Inflammatory macrophage treated with lipopolysaccharide for 4 hours (primary cell): ENCODE measurements at regions not wholly inside any gene's neighbourhood (a gene's known extent, or its start where the extent isn't known, plus 50 kb on each side); places are given as distances from the start of the nearest gene placed in this dataset.

Source experiments
- DNase-seq: peaks from one replicate; pipeline ENCODE4 v3.0.0-alpha.2; 2020

DNA sequence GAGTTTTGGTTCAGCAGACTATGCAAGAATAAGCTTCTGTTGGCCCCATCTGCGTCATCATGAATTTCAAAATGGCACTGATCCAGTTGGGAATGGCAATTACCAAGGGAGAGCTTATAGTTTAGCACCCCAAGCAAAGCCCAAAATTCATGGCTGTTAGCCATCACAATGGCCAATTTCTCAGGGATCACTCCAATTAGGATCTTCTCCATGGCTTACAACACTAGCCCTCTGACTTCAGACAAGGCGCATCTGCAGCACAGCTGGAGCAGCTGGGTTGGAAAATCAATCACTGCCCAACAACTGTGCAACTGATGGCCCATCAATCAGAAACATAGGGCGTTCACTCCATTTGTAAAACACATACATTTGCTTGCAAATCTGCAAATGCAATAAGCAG is 273.6 kb downstream of the SRBD1 start:
- no peak for DNase-seq

- DNase-seq = no peak
These were observed 276.9 kb downstream of the SRBD1 start for GRCh38 chr2:45334205-45334604.

GRCh38 chr2:45332567-45332966 is 278.5 kb downstream of the SRBD1 start:
- DNase-seq = no peak

DNA sequence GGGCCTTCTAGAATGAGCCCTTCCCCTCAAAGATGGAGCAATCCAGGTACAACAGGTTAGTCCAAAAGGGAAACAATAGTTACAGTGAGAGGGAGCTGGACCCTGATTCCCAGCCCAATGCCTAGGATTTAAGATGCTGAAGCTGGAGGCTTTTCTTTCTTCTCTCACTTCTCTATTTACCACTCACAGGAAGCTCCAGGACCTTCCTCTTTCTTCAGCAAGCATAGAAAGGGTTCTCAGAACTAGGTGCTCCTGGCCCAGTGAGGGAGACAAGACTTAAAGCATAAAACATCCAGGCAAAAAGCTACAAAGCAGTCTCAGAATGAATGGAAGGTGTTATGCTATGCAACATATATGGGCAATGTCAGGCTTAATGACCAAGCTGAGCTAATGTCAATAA is 279.0 kb downstream of the SRBD1 start:
- DNase-seq = peak; percentile 7

DNA sequence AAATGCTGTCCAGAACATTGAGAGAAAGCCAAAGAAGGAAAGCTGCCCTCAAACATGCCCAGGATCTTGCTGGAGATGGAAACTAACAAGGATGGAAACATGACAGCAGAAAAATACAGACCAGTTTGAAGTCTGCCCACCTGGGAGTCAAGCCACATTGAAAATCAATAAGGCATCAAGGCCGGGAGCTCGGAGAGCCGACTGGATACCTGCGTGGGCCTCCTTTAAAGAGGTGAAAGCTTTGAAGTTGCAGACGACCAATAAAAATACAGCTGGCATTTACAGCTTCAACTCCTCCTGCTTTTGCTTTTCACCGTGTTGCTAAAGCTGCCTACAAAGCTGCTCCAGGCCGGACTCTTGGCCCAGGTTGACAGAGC is 279.7 kb downstream of the SRBD1 start:
- DNase-seq = no peak

DNA sequence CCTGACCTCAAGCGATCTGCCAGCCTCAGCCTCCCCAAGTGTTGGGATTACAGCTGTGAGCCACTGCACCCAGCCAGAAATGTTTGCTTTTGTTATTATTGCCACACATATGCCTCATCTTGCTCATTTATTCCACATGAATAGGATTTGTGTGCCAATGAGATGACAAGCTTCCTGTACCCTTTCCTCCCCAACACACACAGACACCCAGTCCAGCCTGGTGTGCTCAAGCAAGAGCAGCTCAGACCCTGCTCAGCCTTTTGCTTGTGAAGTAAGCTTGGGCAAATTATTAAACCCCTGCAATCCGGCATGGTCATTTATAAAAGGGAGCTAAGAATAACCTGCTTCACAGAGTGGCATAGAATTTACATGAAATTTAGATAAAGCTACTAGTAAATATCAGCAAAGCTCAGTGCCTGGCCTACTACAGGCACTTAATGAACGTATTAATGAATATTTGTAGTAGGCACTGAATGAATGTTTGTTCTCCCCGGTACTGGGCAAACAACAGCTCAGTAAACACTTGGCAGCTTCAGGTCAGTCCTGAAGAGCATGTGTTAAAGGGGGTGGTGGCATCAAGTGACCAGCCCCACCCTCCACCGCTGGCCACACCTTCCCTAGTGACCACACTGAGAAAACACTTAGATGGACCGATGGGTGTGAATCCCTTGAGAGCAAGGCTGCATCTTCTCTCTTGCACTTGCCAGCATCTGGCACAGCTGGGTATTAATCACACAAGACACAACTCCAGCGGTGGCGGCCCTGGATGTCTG is 280.2 kb downstream of the SRBD1 start:
- no peak for DNase-seq

GRCh38 chr2:45330108-45330507 is 281.0 kb downstream of the SRBD1 start:
- DNase-seq = no peak

DNA sequence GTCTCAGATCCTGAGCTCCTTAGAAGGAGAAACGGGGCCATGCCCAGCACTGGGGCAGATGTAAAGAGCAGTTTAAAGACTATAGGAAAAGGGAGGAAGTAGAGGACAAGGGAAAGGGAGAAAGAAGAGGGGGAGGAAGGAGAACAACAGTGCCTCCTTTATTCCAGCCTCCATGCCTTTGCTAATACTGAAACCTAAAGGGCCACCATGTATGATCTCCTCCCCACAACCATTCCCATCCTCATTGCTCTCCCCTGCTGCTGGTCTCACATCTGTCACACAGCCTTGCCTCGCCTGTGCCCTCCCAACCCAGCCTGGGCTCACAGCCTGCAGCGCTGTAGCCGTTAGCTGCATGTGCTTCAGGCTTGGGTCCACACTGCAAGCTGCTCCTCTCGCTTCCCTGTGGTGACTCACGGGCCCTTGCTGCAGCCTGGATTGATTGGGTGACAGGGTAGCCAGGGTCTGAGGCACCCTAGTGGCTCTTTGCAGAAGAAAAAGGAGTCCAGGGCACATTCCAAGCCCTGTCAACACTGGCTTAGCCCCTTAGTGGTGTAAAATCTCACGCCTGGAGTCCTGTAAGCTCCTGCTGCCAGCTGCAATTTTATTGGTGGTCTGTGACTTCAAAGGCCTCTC is 281.9 kb downstream of the SRBD1 start:
- DNase-seq = no peak

- no peak for DNase-seq
These were observed 282.7 kb downstream of the SRBD1 start for GRCh38 chr2:45328264-45328870.

GRCh38 chr2:45323344-45323743 is 287.7 kb downstream of the SRBD1 start:
- no peak for DNase-seq

- DNase-seq = no peak
These were observed 290.1 kb downstream of the SRBD1 start for GRCh38 chr2:45320956-45321355.

DNA sequence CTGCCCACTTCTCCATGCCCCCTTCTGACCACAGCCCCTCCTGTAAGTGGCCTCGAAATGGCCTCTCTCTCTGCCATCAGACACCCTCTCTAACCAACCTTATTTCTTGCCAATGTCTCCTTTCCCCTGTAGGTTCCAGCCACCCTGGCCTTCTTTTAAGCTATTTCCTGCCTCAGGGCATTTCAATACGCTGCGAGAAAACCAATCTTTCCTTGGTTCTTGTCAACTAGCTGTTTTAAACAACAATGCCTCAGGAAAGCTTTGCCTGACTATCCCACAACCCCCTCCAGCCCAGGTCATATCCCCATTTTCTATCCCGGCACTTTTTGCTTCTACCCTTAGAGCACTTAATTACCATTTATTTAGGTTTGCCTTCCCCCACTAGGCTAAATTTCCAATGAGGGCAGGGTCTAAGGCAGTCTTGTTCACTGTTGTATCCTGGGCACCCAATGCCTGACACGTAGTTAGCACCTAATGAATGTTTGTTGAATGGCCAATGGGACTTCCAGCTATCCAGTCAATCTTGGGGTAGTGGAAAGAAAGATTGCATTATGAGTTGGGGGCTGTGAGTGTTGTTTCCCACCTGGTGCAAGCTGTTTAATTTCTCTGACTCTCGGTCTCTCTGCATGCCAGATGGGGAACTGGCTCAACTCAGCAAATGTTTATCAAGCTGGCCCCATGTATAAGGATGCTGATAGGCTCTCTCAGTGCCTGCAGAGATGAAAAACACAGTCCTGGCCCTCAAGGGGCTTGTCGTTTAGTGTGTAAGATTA is 291.2 kb downstream of the SRBD1 start:
- DNase-seq = no peak

GRCh38 chr2:45318686-45319085 is 292.4 kb downstream of the SRBD1 start:
- DNase-seq = no peak

GRCh38 chr2:45316576-45317338 is 294.3 kb downstream of the SRBD1 start:
- DNase-seq = no peak

DNA sequence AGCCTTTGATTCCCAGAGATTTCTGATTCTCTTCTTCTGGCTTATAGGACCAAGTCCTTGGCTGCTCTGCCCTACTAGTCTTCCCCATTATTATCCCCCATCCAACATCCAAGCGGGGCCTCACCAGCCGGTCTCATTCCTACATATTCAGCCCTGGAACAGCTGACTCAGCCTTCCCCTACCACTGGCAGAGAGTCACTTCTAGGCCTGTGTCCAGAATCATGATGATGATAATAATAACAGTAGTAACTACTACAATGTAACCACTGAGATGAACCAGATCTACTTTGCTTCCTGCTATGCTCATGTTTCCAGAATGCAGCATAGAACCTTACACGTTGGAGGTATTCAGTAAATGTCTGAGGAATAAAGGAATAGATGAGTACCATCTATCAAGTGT is 295.2 kb downstream of the SRBD1 start:
- DNase-seq = no peak

- no peak for DNase-seq
These were observed 298.8 kb downstream of the SRBD1 start for GRCh38 chr2:45312275-45312674.

DNA sequence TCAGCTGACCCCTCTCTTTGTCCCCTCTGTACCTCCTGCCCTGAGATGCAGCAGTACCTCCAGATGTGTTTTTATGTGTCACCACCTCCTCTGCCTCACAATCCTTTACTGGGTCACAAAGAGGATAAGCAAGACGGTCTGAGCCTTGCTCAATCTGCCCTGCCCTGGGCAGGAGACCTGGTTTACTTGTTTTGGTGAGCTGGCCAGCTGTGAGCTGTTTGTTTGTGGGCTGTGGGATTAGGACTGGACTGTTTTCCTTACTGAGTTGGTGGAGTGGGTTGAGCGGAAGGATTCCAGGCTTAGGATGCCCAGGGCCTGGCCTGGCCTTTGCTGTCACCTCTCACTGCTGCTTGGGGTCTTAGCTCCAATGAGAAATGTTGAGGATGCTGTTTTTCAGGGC is 299.5 kb downstream of the SRBD1 start:
- no peak for DNase-seq

DNA sequence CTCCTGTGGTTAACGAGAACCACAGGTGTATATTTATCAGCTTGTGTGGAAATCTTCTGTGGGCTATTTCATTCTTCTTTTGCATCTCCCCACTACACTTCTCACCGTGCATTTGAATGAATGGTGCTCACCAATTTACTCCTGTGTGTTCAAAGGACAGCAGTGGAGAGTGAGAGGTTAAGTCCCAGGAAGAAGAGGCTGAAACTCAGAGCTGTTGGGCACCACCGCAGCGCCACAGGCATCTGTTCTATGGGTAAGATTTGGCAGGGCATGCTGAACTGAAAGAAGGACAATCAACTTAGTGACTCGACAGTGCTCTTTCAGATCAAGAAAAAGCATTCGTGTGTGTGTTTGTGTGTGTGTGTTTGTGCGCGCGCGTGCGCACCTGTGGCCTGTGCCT is 297.9 kb upstream of the SIX2 start:
- DNase-seq = no peak

DNA sequence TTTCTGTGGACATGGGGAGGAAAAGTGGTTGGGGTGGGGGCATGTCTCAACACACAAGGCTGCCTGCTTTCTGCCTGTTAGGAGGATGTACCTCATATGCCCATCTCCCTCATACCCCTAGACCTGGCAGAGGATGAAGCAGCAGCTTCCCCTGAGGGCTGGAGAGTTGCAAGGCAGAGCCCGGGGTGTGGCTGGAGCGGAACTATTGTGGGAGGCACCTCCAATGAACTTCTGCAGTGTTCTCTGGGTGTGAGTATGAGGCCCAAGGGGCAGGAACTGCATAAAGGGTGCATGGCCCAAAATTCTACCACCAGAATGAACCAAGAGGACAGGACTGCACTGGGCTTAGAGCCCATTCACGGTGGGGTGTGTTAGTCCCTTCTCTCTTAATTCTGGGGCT is 296.3 kb upstream of the SIX2 start:
- DNase-seq = no peak

DNA sequence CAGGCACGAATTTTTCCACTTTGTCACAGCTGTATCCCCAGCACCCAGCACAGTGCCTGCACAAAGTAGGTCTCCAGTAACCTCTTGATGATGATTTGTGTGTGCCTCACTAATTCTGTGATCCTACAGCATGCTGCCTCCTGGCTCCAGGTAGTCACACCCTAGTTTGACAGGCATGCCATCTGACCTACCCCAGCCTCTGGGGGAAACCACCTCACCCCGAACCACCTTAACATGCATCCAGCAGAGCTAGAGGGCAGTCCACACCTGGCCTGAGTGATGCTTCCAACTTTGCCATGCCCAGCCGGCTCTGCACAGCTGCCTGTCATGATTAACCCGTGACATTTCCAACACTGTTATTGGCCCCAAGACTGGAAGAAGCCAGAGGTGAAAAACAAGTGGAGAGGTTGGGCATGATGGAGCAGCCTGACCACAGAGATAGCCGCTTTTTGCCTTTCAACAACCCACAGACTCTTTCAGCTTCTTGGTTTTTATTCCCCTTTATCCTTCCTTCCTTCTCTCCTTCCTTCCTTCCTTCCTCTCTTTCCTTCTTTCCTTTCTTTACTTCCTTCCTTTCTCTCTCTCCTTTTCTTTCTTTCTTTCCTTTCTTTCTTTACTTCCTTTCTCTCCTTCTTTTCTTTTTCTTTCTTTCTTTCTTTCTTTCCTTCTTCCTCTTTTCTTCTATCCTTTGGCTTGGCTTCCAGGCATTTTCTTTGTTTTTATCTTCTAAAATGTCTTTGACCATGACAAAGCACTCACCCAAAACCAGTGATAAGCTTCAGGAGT is 294.4 kb upstream of the SIX2 start:
- DNase-seq = no peak

DNA sequence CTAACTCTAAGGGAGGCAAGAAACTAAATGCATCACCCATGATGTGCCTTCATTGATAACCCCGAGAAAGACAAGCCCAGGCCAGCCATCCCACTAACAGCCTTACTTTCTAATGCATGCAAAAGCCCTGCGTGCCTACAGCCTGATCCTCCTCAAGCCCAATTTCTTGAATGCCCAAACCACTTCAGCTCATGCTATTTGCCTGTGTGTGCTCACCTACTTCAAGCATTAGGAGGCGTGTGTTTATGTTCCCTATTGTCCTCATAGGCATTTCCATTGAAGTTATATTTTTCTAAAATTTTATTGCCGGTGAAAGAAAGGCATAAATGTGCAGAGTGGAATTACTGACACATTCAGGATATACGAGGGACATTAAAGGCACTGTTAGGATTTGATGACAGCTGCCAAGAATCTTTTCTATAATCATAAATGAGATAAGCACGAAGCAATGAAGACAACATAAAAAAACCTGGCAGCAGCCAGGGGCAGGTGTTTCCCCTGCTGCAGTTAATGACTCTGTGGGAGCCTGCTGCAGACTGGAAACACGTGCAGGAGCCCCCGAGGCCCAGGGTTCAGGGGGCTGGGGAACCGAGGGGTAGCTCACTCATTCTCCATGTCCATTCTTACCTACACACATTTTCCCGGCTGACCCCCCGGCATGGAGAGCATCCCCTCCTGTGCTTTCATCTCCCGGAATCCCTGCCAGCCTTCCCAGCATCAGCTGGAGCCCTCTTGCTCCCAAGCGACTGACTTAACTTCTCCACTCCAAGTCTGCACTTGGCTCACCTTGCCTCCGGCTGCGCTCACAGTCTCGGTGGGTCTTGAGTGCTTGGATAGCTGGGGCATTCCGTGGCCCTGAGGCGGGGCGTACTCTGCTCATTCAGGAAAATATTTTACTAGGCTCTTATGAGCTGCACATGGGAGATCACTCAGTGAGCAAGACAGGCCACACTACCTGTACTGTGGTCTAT is 292.3 kb upstream of the SIX2 start:
- DNase-seq = no peak
